Keratinocyte (primary cell): ENCODE measurements at regions not wholly inside any gene's neighbourhood (a gene's known extent, or its start where the extent isn't known, plus 50 kb on each side); places are given as distances from the start of the nearest gene placed in this dataset.

Source experiments
- CTCF ChIP-seq, 3 experiments: IDR thresholded peaks in 1 of 3; conservative IDR thresholded peaks in 1 of 3; optimal IDR thresholded peaks in 1 of 3; 2 replicates in 2 of 3; 3 replicates in 1 of 3; pipeline versions ENCODE3 to v1.5.1; 2011; ENCODE audit warnings: low read length in 3 of 3, mild to moderate bottlenecking in 3 of 3, moderate library complexity in 2 of 3, control low read depth in 1 of 3, inconsistent platforms in 1 of 3; ENCODE audit not compliant: insufficient read depth in 2 of 3; ENCODE audit errors: extremely low read depth in 1 of 3
- EZH2 ChIP-seq: IDR thresholded peaks from one replicate; pipeline ENCODE4 v1.6.1; 2012; ENCODE audit warnings: inconsistent platforms, mild to moderate bottlenecking, low read length, moderate library complexity

DNA sequence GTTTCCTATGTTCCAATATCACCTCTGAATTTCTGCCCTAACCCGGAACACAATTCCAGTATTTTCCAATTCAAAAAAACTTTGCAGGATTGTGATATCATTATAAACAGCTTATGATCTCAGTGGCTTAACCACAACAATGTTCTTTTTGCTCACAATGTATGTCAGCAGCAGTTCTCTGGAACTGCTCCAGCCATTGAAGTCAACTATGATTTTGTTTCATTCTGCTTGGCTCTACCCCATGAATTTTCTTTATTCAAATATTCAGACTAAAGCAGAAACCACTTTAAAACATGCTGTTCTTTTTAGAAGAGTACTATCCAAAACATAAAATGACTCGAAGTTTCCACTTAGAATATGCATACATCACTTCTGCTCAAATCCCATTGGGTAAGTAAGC, 1611.1 kb downstream of the ARAP2 start:
- TF ChIP-seq CTCF (optimal IDR thresholded peaks at IDR 0.05 in 1 of 3, IDR thresholded peaks at IDR 0.05 in 1 of 3, conservative IDR thresholded peaks at IDR 0.05 in 1 of 3; ENCODE audit: extremely low read depth in 1 of 3, insufficient read depth in 2 of 3, low read length in 3 of 3) (no peak), EZH2 (no peak)
